ENCODE measurements at regions not wholly inside any gene's neighbourhood (a gene's known extent, or its start where the extent isn't known, plus 50 kb on each side); places are given as distances from the start of the nearest gene placed in this dataset.

DNA sequence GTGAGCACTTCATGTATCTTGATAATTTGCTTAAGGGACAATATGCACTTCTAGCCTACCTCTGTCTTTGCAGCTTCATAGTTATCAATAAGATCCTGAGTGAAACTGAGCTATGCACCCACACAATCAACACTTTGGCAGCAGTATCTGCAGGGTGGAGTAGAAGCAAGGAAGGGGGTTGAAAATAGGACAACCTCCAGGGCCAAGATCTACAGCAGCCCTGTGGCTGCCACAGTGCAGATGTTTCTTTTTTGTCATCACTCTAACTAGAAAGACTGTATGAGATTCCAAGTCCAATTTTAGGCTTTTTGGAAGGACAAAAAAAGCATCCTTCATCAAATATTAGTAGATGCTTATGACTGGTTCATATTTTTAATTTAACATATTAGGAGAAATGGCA, 336.1 kb upstream of the CITED2 start:
- TF ChIP-seq, protein P1, sequence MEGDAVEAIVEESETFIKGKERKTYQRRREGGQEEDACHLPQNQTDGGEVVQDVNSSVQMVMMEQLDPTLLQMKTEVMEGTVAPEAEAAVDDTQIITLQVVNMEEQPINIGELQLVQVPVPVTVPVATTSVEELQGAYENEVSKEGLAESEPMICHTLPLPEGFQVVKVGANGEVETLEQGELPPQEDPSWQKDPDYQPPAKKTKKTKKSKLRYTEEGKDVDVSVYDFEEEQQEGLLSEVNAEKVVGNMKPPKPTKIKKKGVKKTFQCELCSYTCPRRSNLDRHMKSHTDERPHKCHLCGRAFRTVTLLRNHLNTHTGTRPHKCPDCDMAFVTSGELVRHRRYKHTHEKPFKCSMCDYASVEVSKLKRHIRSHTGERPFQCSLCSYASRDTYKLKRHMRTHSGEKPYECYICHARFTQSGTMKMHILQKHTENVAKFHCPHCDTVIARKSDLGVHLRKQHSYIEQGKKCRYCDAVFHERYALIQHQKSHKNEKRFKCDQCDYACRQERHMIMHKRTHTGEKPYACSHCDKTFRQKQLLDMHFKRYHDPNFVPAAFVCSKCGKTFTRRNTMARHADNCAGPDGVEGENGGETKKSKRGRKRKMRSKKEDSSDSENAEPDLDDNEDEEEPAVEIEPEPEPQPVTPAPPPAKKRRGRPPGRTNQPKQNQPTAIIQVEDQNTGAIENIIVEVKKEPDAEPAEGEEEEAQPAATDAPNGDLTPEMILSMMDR (IDR thresholded peaks at IDR 0.05), result no peak
- no peak for TF ChIP-seq POLR2A (IDR thresholded peaks at IDR 0.05)
